LNCaP clone FGC (cell line): ENCODE measurements at regions not wholly inside any gene's neighbourhood (a gene's known extent, or its start where the extent isn't known, plus 50 kb on each side); places are given as distances from the start of the nearest gene placed in this dataset.

Experiments
- DNase-seq: peaks from one replicate; pipeline ENCODE4 v3.0.0-alpha.2; 2011; ENCODE audit warnings: low read depth
- H3K4me3 ChIP-seq: 2 replicates; pipeline ENCODE4 v1.5.1; 2011; ENCODE audit warnings: mild to moderate bottlenecking, low read depth, low read length, control low read depth
- TF ChIP-seq, protein P1 (sequence below): IDR thresholded peaks from 2 replicates; pipeline ENCODE4 v1.5.1; 2012; ENCODE audit warnings: mild to moderate bottlenecking; ENCODE audit not compliant: control insufficient read depth, insufficient read depth; ENCODE audit errors: extremely low read depth

DNA sequence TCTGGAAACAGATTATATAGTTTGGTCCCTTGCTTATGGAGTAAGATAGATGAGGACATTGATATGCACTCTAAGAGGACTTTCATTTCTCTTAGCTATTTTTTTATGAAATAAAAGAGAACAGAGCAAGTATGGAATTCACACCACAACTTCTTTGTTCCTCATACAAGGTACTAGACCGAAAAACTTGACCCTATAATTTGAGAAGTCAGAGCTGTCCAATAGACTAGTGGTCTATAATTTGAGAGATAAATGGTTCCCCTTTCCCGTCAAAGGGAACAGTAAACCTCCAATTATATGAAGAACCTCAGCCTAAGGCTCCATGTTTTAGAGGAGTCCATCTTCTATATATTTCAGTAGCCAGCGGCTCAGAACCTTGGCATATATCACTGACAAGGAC, 58.5 kb upstream of the HIF1A start:
- TF ChIP-seq, protein P1, sequence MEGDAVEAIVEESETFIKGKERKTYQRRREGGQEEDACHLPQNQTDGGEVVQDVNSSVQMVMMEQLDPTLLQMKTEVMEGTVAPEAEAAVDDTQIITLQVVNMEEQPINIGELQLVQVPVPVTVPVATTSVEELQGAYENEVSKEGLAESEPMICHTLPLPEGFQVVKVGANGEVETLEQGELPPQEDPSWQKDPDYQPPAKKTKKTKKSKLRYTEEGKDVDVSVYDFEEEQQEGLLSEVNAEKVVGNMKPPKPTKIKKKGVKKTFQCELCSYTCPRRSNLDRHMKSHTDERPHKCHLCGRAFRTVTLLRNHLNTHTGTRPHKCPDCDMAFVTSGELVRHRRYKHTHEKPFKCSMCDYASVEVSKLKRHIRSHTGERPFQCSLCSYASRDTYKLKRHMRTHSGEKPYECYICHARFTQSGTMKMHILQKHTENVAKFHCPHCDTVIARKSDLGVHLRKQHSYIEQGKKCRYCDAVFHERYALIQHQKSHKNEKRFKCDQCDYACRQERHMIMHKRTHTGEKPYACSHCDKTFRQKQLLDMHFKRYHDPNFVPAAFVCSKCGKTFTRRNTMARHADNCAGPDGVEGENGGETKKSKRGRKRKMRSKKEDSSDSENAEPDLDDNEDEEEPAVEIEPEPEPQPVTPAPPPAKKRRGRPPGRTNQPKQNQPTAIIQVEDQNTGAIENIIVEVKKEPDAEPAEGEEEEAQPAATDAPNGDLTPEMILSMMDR = no peak
- no peak overlapping the region for H3K4me3 ChIP-seq
- DNase-seq = no peak

DNA sequence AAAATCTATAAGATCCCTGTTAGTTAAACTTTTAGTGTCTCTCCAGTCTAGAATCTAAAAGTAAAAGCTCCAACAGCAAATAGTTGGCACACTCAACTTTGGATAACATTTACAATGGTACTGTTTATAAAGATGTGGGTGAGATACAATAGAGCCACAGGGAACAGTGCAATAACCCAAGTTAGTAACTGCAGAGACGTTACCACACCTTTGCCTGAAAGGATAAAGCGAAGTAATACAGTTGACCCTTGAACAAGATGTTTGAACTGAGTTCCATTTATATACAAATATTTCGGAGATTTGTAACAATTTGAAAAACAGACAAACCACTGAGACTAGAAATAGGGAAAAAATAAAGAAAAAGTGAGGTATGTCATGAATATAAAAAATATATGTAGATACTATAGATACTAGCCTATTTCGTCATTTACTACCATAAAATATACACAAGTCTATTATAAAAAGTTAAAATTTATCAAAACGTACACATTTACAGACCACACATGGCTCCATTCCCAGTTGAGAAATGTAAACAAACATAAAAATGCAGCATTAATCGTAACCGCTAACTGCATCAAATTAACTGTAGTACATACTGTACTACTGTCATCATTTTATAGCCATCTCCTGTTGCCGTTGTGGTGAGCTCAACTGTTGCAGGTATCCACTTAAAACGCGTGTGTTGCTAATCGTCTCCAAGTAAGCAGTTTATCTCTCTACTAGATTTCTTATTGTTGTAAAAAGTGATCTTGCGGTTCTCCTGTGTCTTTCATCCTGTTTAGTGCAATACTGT, 56.5 kb upstream of the HIF1A start:
- TF ChIP-seq, protein P1 = no peak
- no peak overlapping the region for H3K4me3 ChIP-seq
- DNase-seq = peak; percentile 82

DNA sequence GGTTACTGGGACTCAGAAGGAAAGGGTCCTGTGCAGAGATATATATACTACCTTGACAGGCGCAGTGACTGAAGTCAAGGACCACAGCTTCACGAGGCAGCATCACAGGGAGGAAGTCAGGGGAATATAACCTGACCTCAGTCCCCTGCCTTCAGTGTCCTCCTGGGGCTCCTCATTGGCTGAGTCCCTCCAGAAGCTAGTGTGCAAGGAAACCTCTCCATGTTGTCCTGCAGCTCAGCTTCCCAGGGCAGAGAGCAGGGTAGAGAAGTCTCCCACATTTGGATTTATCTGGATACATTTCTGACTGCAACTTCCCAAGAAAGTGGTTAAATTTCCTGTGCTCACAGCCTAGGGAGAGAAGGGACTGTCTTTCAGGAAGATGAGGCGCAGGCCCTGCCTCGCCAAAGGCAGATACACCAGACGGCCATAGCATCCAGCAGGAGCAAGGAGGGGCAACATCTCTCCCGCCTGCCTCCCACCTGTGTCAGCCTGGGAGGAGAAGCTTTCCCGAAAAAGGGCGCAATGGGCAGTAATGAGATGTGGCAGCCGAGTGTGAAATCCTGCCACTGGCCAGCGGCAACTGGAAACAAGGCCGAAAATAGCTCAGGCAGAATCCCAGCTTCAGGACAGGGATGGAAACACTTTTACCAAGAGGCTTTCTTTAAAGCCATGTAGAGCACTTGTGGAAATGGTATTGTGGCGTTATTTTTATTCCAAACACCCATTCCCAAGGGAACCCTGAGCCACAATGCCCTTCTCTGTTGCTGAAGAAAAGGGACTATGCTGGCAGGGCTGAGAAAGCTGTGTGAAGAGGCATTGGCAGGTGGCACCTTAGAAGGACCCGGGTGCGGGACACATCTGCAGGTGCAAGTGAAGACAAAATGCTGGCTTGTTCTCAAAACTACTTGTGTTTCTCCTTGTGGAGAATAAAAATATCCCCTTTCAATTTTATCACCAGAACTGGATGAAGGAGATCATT, 54.9 kb upstream of the HIF1A start:
- TF ChIP-seq, protein P1 = no peak
- H3K4me3 ChIP-seq = no peak overlapping the region
- no peak for DNase-seq

DNA sequence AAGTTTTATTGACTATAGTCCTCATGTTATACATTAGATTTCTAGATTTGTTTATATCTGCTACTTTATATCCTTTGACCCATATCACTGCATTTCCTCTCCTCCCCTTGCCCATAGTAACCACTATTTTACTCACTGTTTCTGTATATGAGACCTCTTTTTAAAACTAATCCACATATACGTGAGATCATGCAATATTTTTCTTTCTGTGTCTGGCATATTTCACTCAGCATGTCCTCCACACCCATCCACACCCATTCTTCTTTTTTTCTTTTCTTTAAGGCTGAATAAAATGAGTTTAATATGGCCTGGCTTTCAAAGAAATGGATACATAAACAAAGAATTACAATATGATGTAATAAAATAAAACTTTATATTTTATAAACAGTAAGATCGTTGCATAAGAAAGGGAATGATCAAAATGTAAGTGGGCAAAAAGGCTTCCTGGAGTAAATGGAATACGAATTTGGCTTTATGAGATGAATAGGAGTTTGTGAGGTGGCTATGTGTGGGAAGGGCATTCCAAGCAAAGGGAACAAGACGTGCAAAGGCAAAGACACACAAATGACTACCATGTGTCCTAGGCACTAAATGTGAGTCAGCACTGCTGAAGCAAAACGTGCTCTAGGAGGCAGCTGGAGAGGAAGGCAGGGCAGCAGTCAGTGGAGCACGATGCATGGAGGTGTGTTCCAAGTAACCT, 53.2 kb upstream of the HIF1A start:
- DNase-seq = no peak
- no peak overlapping the region for H3K4me3 ChIP-seq

DNA sequence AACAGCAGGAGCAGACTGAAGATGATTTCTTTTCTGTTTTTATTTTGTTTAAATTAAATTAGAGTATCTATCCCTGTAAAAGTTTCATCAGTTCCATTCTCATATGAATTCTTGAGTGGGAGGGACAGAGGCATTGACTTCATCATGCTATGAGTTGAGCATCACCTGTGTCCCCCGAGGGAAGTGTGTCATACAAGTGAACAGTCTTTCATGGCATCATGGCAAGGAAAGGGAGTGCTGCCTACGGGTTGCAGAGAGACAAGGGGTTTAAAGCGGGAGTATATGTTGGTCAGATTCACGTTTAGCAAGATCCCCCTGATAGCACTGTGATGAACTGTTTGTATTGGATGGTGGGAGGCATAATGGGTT, 52.7 kb upstream of the HIF1A start:
- no peak overlapping the region for H3K4me3 ChIP-seq
- TF ChIP-seq, protein P1 = no peak
- DNase-seq = no peak

More for the DNA sequence above, 53.2 kb upstream of the HIF1A start:
- TF ChIP-seq, protein P1 = no peak

DNA sequence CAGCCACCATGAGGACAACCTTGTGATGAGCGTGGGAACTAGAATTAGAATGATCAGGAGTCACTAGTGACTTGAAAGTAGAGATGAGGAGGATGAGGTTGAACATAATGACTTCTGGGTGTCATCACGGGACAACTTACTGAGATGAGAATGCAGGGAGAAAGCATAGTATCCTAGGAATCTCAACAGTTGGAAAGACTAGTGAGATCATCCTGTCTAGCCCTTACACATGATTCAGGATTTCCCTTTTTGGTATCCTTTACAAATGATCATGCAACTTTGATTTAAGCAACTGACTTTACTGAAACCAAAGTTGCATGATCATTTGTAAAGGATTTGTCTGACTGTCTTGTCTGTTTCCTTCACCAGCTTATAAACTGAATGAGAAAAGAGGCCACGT, 51.8 kb upstream of the HIF1A start:
- no peak for DNase-seq
- TF ChIP-seq, protein P1 = no peak

More for the DNA sequence above, 51.8 kb upstream of the HIF1A start:
- H3K4me3 ChIP-seq = no peak overlapping the region
